GF-D8 (cell line): ENCODE measurements at regions not wholly inside any gene's neighbourhood (a gene's known extent, or its start where the extent isn't known, plus 50 kb on each side); places are given as distances from the start of the nearest gene placed in this dataset.
"Not testable (repeated sequence)": the region's sequence is repeated elsewhere in the genome, so short reads cannot be mapped to it uniquely, and the experiment has no call there.

ENCODE experiments used
- DNase-seq: peaks from one replicate; lab custom pipeline; 2025; lab: John Stamatoyannopoulos, UW

- DNase-seq = no peak
Observed at GRCh38 chr12:131458048-131458374, 252.9 kb upstream of the SFSWAP start.

DNA sequence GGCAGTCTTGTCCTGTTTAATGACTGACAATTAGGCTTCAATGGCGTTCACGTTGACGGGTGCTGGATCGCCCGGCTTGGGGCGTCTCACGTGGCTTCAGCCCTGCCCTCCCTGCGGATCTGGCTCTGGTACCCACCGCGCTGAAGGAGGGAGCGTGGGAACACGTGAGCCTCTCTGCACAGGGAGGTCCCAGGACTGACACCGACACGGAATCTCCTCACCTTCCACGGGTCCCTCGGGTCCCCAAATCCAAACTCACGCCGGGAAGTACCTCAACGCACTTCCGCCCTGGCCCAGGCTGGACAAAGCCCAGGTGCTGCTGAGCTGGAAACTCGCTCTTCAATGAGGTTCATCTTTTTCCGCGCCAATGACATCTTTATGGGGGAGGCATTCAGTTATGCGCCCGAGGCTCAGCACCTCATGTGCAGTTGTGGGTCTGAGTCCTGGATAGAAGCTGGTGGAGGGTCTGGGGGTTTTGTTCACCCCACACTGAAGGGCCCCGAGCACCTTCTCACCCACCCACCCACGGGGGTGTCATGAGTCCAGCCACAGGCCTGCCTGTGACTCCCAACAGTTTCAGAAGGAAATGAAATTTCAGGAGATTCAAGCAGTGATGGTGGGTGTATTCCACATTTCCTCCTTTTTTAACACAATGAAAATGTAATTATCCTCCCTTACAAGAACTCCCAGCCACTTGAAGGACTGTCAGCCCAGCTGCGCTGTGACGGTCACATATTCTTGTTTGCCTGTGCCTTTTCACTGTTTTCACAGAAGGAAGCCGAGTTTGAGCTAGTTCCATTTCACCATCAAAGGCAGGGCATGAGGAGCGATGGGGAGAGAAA is 251.7 kb upstream of the SFSWAP start:
- DNase-seq = no peak

DNA sequence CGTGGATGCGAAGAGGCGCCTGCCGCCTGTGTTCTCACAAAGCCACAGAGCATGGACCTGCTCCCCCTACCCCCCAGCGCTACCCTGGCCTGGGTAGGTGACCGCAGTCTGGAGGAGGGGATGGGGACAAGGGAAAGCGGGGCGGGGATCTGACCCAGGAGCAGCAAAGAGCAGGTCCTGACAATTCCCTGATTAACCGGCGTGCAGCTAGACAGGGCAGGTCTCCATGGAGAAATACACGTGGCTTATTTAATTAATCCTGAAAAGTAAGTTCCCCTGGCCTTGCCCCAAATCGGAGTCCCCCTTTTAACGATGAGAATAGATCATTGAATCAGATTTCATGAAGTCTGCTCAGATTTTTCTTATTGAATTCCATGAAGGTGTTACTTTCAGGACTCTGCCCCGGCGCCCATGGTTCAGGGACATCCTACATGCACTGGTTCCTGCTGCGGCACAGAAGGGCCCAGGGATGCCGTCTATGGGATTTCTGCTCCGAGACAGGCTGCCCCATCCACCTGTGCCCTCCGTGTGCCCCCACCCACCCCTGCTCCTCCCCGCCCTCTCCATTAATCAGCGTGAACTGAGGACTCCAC is 251.0 kb upstream of the SFSWAP start:
- DNase-seq = no peak

- DNase-seq = no peak
Observed at GRCh38 chr12:131460520-131460919, 250.4 kb upstream of the SFSWAP start.

GRCh38 chr12:131461096-131461495 is 249.8 kb upstream of the SFSWAP start:
- no peak for DNase-seq

GRCh38 chr12:131463174-131463573 is 247.7 kb upstream of the SFSWAP start:
- no peak for DNase-seq

DNA sequence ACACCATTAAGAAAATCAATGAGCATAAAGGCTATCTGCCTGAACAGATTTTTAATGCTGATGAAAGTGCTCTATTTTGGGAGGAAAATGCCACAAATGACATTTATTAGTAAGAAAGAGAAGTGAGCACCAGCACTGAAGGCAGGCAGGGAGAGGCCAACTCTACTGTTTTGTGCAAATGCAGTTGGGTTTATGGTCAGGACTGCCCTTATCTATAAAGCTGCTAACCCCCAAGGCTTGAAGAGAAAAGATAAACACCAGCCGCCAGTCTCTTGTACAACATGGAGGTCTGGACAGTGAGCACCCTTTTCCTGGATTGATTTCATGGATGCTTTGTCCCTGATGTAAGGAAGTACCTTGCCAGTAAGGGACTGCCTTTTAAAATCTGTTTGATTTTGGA is 246.8 kb upstream of the SFSWAP start:
- no peak for DNase-seq

- DNase-seq = no peak
Observed at GRCh38 chr12:131466306-131466705, 244.6 kb upstream of the SFSWAP start.

DNA sequence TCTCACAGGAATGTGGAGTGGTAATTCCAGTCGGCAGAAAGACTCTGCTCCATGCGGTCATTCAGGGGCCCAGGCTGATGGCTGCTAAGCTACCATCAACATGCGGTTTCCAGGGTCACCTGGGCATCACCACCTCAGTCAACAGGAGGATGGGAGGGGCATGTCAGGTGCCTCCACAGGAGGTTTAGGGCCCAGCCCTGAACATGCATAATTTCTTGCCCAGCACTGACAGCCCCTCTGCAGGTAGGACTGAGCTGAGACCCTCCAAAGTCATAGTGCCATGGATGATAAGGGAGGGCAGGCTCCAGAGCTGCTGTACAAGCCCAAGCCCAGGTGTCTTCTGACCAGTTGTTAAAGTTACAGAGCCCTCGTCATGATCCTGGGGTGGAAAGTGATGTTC is 244.0 kb upstream of the SFSWAP start:
- DNase-seq = no peak

DNA sequence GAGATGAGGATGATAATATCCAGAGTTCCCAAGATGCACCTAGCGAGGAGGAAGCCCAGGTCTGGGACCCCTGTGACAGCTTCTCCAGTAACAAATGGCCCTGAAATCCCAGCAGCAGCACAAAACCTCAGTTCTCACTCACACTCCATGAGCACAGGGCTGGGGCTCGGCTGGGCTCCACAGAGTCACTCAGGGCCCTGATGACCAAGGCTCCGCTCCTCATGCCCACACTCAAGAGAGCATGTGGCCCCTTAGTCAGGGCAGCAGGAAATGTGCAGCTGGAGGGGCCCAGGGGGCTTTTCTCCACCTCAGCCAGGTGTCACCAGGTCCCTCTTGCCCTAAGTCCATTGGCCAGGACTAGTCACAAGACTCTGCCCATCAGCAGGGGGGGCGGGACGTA is 242.7 kb upstream of the SFSWAP start:
- no peak for DNase-seq

GRCh38 chr12:131469945-131470344 is 240.9 kb upstream of the SFSWAP start:
- DNase-seq = not testable (repeated sequence)

DNA sequence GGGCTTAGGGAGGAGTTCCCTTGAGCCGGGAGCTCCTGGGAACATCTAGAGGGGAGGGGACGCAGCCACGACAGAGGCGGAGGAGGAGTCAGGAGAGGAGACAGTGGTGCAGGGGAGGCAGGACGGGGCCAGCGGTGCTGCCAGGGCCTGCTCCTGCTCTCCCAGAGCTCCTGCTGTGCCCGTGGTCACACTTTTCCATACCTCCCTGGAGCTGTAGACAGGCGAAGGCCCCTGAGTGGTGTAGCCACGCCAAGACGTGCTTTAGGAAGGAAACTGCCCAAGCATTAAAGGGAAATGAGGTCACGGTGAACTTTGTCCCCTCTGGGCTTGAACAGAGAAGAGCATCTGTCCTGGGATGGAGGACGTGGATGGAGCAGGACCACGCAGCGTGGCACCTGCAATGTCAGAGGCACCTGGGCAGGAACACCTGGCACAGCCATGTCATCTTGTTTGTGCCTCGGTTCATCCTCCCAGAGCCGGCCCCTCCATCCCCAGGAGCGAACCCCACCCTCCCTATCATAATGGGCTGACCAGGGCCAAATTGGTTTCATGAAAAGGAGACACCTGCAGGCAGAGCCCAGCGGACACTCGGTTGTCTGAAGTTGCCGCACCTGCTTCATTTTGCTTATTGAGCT is 239.5 kb upstream of the SFSWAP start:
- no peak for DNase-seq

DNA sequence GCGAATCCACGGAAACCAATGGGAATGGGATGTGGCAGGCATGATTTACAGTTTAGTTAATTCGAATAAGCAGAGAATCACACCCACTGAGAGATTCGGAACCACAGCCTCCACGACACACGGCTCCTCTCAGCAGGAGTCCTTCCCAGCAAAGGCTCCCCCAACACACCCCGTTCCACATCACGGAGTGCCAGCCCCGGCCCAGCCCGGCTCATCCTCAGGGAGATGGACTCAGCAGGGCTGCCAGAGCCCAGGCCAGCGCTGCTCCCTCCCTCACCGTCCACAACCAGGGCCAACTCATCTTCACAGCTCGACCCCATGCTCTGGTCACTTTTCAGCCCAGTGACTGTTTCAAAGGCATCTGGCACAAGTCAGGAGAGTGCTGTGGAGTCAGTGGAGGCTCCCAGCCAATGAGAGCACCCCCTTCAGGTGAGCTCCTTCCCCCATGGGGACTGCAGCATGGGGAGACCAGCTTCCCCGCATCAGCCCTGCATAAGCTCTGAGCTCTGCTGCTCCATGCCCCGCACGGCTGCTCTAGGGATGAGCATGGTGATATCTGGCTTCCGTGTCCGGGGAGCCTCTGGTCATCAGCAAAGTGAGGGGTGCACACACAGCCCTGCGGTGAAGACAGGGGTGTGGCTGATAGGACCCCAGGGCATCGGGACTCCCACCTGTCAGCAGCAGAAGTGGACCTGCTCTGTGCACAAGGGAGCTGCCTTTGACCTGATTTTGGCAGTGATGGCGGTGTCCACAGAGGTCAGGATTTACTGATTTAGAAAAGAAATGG is 238.8 kb upstream of the SFSWAP start:
- DNase-seq = no peak

DNA sequence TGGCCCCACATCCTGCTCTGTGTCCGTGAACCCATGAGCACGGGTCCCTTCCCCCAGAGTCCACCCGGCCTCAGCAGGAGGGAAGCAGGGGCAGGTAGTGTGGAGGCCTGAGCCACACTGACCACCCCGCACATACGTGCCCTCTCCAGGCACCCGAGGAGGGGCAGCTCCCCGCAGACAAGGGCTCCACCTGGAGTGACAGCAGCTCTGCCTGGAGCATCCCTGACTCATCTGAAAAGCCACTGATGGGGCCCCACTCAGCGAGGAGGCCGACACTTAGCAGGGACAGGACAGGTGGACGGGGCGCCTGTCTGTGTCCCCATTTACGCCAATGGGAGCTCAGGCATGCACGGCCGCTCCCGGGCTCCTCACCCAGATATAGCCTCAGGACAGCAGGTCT is 237.6 kb upstream of the SFSWAP start:
- DNase-seq = no peak

DNA sequence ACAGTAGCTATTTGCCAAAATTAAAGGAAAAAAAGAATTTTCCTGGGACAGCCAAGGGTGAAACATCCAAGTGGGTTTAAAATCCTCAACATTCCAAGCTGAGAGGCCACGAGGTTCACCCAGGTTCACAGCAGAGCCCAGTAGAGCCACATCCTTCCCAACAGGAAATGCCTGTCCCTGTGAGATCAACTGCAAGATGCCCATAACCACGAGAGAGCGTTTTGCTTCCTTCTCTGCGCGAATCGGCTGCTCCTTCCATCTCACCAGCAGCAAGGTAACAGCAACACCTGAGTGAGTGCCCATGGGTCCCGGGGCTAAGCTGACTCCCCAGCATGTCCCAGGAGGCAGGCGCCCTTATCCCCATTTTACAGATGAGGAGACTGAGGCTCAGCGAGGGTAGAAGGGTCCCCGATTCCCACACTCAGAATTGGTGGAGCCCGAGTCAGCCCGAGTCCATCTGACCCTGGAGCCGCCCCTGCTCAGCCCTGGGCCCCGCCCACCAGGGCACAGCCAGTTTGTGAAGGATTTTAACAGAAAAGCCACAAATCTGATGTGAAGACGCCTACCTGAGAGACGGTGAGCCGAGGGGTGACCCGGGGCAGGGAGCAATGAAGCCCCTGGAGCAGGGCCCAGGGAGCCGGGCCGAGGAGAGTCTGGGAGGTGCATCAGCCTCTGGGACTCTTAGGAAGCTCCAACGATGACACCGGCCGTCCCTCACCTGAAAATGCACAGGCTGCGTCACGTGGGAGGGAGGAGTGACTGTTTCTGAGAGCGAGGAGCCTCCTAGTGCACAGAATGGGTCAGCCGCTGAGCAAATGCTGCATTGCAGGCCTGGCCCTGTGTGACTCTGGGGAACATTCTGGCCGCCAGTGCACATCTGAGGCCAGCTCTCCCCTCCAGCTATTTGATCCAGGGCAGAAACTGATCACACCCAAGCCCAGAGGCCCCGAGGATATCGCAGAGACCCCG is 236.9 kb upstream of the SFSWAP start:
- no peak for DNase-seq

DNA sequence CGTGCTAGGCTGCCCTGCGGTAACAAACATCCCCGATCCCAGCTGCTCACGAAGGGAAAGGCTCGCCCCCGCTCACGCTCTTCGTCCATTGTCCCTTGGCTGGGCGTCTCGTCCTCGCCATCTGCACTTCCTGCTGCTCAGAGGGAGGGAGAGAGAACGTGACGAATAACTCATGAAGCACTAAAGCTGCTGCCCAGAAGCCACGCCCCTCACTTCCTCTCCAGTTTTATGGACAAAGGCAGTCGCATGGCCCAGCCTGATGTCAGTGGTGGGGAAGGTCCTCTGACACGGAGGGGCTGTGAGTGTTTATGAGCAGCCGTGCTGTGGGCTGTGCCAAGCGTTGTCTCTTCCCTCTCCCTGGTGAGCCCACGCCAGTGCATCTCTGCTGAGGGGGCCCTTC is 235.9 kb upstream of the SFSWAP start:
- DNase-seq = not testable (repeated sequence)

DNA sequence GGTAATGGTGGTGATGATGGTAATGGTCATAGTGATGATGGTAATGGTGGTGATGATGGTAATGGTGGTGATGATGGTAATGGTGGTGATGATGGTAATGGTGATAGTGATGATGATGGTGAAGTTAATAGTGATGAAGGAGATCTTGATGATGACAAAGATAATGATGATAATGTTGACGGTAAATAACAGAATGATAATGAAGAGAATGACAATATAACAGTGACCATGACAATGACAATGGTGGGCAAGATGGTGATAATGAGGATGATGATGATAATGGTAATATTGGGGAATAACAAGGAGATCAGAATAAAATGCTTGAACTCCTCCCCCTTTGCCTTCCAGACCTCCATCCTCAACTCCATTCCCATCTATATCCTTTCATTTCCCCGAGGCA is 233.3 kb upstream of the SFSWAP start:
- no peak for DNase-seq

GRCh38 chr12:131478468-131478867 is 232.4 kb upstream of the SFSWAP start:
- no peak for DNase-seq

DNA sequence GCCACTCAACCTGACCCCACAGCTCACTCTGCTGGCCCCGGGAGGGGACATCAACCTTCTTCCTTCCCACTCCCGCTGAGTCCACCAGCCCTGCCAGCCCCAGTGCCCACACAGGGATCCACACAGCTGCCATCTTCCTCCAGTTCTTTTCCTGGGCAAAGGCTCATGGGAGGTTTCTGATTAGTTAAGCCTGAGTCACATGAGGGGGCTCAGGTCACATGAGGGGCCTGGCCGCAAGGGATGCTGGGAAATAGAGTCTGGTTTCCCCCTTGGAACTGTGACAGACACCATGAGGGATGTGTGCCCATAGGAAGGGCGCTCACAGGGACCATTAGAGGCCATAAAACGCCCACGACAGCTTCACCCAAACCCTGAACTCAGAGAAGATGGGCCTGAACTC is 228.7 kb upstream of the SFSWAP start:
- DNase-seq = no peak

- DNase-seq = no peak
Observed at GRCh38 chr12:131482686-131483085, 228.2 kb upstream of the SFSWAP start.

- no peak for DNase-seq
Observed at GRCh38 chr12:131486451-131487230, 224.2 kb upstream of the SFSWAP start.
